Ectodermal cell (in vitro differentiated cells): ENCODE measurements at regions not wholly inside any gene's neighbourhood (a gene's known extent, or its start where the extent isn't known, plus 50 kb on each side); places are given as distances from the start of the nearest gene placed in this dataset.

Experiments used
- H3K27ac ChIP-seq: 2 replicates; pipeline ENCODE4 v1.7.0; 2013; ENCODE audit warnings: mild to moderate bottlenecking, low read depth, low read length; ENCODE audit not compliant: insufficient read depth, poor library complexity, severe bottlenecking
- H3K27me3 ChIP-seq: 2 replicates; pipeline ENCODE4 v1.7.0; 2013; ENCODE audit warnings: mild to moderate bottlenecking, low read length; ENCODE audit not compliant: insufficient read depth, control insufficient read depth, poor library complexity, severe bottlenecking
- H3K36me3 ChIP-seq: one replicate; pipeline ENCODE4 v1.7.0; 2013; ENCODE audit warnings: low read length; ENCODE audit not compliant: control insufficient read depth, insufficient read depth
- H3K4me1 ChIP-seq: one replicate; pipeline ENCODE4 v1.7.0; 2013; ENCODE audit warnings: low read length; ENCODE audit not compliant: control insufficient read depth, insufficient read depth
- H3K4me3 ChIP-seq: 2 replicates; pipeline ENCODE4 v1.7.0; 2013; ENCODE audit warnings: low read depth, low read length, control low read depth; ENCODE audit not compliant: insufficient read depth
- H3K9me3 ChIP-seq: 2 replicates; pipeline ENCODE4 v1.7.0; 2013; ENCODE audit warnings: mild to moderate bottlenecking, low read length, moderate library complexity; ENCODE audit not compliant: control insufficient read depth
- WGBS, 2 experiments: methylation state at CpG; one replicate each; pipeline ENCODE4 v1.1.7; 2013; ENCODE audit warnings: missing lambda C conversion rate in 2 of 2; 5-methylcytosine and 5-hydroxymethylcytosine counted together

- Histone ChIP-seq H3K36me3 (no peaks in the 10 kb centered on the region), H3K27me3 (no peaks in the 10 kb centered on the region), H3K4me1 (no peaks in the 10 kb centered on the region), H3K9me3 (no peaks in the 10 kb centered on the region), H3K4me3 (no peak overlapping the region), H3K27ac (no peak overlapping the region)
- WGBS, 2 experiments = 79 to 100% methylated on average over 2 of the region's 2 CpGs
Measured at GRCh38 chr5:86137297-86137696, 480.4 kb upstream of the COX7C start.

GRCh38 chr5:86143837-86144236 is 473.9 kb upstream of the COX7C start:
- WGBS, 2 experiments = 89 to 90% methylated on average over 2 to 3 of the region's 3 CpGs
- Histone ChIP-seq H3K27me3 (no peaks in the 10 kb centered on the region), H3K27ac (no peak overlapping the region), H3K4me3 (no peak overlapping the region), H3K9me3 (no peaks in the 10 kb centered on the region), H3K4me1 (no peaks in the 10 kb centered on the region), H3K36me3 (no peaks in the 10 kb centered on the region)

- Histone ChIP-seq H3K9me3 (no peaks in the 10 kb centered on the region), H3K4me1 (no peaks in the 10 kb centered on the region), H3K27me3 (no peaks in the 10 kb centered on the region), H3K4me3 (no peak overlapping the region), H3K27ac (no peak overlapping the region), H3K36me3 (no peaks in the 10 kb centered on the region)
- WGBS, 2 experiments = 91 to 95% methylated on average over 3 of the region's 3 CpGs
Measured at GRCh38 chr5:86152988-86153560, 464.7 kb upstream of the COX7C start.

- Histone ChIP-seq H3K9me3 (no peaks in the 10 kb centered on the region), H3K27me3 (no peaks in the 10 kb centered on the region), H3K27ac (no peak overlapping the region), H3K36me3 (no peaks in the 10 kb centered on the region), H3K4me1 (no peaks in the 10 kb centered on the region), H3K4me3 (no peak overlapping the region)
- WGBS, 2 experiments = 82 to 94% methylated on average over 3 of the region's 3 CpGs
Measured at GRCh38 chr5:86155796-86156195, 461.9 kb upstream of the COX7C start.

- peaks cover 2% of the 10 kb centered on the region for H3K9me3 ChIP-seq
- no peak overlapping the region for H3K4me3 ChIP-seq
- H3K4me1 ChIP-seq = no peaks in the 10 kb centered on the region
- 67% methylated on average over 1 of the region's 1 CpG; no CpG with 5 or more reads in 1 of the 2 experiments for WGBS, 2 experiments
- H3K27ac ChIP-seq = no peak overlapping the region
- H3K27me3 ChIP-seq = no peaks in the 10 kb centered on the region
- H3K36me3 ChIP-seq = no peaks in the 10 kb centered on the region
Measured at GRCh38 chr5:86170194-86170593, 447.5 kb upstream of the COX7C start.

GRCh38 chr5:86175224-86175623 is 442.5 kb upstream of the COX7C start:
- no peak overlapping the region for H3K4me3 ChIP-seq
- H3K36me3 ChIP-seq = no peaks in the 10 kb centered on the region
- WGBS, 2 experiments = 88 to 89% methylated on average over 1 of the region's 1 CpG
- H3K9me3 ChIP-seq = peaks cover 2% of the 10 kb centered on the region
- no peak overlapping the region for H3K27ac ChIP-seq
- H3K4me1 ChIP-seq = no peaks in the 10 kb centered on the region
- H3K27me3 ChIP-seq = no peaks in the 10 kb centered on the region

GRCh38 chr5:86199287-86199686 is 418.5 kb upstream of the COX7C start:
- H3K36me3 ChIP-seq = no peaks in the 10 kb centered on the region
- H3K4me3 ChIP-seq = no peak overlapping the region
- H3K4me1 ChIP-seq = no peaks in the 10 kb centered on the region
- no peak overlapping the region for H3K27ac ChIP-seq
- H3K27me3 ChIP-seq = no peaks in the 10 kb centered on the region
- no peaks in the 10 kb centered on the region for H3K9me3 ChIP-seq

- Histone ChIP-seq H3K36me3 (no peaks in the 10 kb centered on the region), H3K9me3 (no peaks in the 10 kb centered on the region), H3K27ac (no peak overlapping the region), H3K4me3 (no peak overlapping the region), H3K27me3 (no peaks in the 10 kb centered on the region), H3K4me1 (no peaks in the 10 kb centered on the region)
Measured at GRCh38 chr5:86228147-86228546, 389.6 kb upstream of the COX7C start.

GRCh38 chr5:86232246-86232645 is 385.5 kb upstream of the COX7C start:
- Histone ChIP-seq H3K36me3 (no peaks in the 10 kb centered on the region), H3K27ac (no peak overlapping the region), H3K4me1 (no peaks in the 10 kb centered on the region), H3K4me3 (no peak overlapping the region), H3K9me3 (no peaks in the 10 kb centered on the region), H3K27me3 (no peaks in the 10 kb centered on the region)
- WGBS, 2 experiments = 91 to 92% methylated on average over 11 of the region's 11 CpGs

- H3K27ac ChIP-seq = no peak overlapping the region
- no peaks in the 10 kb centered on the region for H3K36me3 ChIP-seq
- no peak overlapping the region for H3K4me3 ChIP-seq
- WGBS, 2 experiments = 0% methylated on average over 1 of the region's 1 CpG
- no peaks in the 10 kb centered on the region for H3K9me3 ChIP-seq
- no peaks in the 10 kb centered on the region for H3K4me1 ChIP-seq
- H3K27me3 ChIP-seq = no peaks in the 10 kb centered on the region
Measured at GRCh38 chr5:86244153-86244552, 373.6 kb upstream of the COX7C start.

- H3K36me3 ChIP-seq = no peaks in the 10 kb centered on the region
- no peaks in the 10 kb centered on the region for H3K27me3 ChIP-seq
- H3K4me1 ChIP-seq = no peaks in the 10 kb centered on the region
- no peak overlapping the region for H3K4me3 ChIP-seq
- no peaks in the 10 kb centered on the region for H3K9me3 ChIP-seq
- no peak overlapping the region for H3K27ac ChIP-seq
Measured at GRCh38 chr5:86257871-86258270, 359.9 kb upstream of the COX7C start.
